ENCODE measurements at regions not wholly inside any gene's neighbourhood (a gene's known extent, or its start where the extent isn't known, plus 50 kb on each side); places are given as distances from the start of the nearest gene placed in this dataset.

DNA sequence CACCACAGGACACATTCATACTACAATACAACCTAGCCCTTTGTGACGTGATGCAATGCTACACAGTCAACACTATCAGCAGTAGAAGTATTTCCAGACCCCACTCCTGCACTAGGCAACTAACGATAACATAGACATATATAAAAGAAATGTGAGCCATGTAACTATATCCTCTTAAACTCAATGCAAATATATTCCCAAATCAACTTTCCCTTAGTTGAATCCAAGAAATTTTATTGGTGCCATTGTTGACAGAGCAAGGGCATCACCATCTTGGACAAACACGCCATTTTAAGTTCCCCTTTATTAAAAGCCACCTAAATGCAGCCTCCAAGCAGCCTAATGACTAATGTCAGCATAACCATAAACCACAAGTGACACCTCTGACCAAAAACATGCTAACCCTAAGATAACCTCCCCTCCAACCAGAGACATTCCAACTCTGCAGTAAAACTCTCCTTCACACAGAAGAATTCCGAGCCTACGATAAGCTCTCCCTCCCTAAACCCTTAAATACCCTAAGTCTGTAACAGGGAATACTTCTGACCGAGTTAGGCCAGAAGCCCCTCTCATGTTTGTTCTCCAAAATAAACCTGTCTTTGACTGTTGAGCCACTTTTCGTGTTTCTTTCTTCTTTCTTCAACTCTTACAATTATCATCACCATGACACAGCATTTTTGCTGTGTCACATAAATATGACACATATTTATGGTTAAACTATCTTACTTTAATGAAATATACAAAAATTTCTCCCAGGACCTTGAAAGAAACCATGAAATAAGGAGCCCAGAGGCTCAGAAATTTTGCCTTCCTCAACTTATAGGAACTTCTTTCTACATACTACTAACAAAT is 1497.8 kb downstream of the EFNA5 start:
- no peaks in the 10 kb centered on the region for H3K9me3 ChIP-seq (ENCODE audit: control insufficient read depth, low read length)
- no peaks in the 10 kb centered on the region for H3K4me1 ChIP-seq (ENCODE audit: control insufficient read depth, insufficient read depth, low read length)
- H3K27ac ChIP-seq (ENCODE audit: low read length), result no peak overlapping the region
- DNase-seq (no peak), ATAC-seq (no peak)
- 76% methylated on average over 7 of the region's 7 CpGs for WGBS
- intact Hi-C loops (cut with DNase I), result no loop called here
- H3K27me3 ChIP-seq (ENCODE audit: control insufficient read depth, insufficient read depth), result no peaks in the 10 kb centered on the region
- H3K4me3 ChIP-seq (ENCODE audit: low read length), result no peak overlapping the region

GRCh38 chr5:106171708-106172107 is 1499.0 kb downstream of the EFNA5 start:
- Histone ChIP-seq H3K27me3 (ENCODE audit: control insufficient read depth, insufficient read depth) (no peaks in the 10 kb centered on the region), H3K4me3 (ENCODE audit: low read length) (no peak overlapping the region), H3K27ac (ENCODE audit: low read length) (no peak overlapping the region), H3K9me3 (ENCODE audit: control insufficient read depth, low read length) (no peaks in the 10 kb centered on the region), H3K4me1 (ENCODE audit: control insufficient read depth, insufficient read depth, low read length) (no peaks in the 10 kb centered on the region)
- 93% methylated on average over 2 of the region's 2 CpGs for WGBS
- ATAC-seq (no peak), DNase-seq (no peak)
- intact Hi-C loops (cut with DNase I), result no loop called here

DNA sequence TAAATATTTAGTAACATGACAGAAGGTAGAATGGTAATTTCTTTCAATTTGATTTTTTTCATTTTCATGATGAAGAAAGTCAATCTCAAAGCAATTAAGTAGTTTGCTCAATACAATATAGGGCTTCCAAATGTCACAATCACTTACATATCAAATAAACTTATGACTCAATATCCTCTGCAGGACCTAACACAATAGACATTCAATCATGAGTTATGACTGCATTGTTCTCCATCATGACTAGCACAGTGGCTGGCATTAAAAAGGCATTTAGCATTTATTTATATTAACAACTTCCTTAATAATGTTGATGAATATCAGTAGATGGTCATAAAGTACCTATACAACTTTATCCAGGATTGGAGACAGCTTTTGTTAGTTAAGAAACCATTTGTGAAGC is 1499.6 kb downstream of the EFNA5 start:
- no peaks in the 10 kb centered on the region for H3K27me3 ChIP-seq (ENCODE audit: control insufficient read depth, insufficient read depth)

GRCh38 chr5:106167766-106168165 is 1503.0 kb downstream of the EFNA5 start:
- DNase-seq, result no peak
- Histone ChIP-seq H3K9me3 (ENCODE audit: control insufficient read depth, low read length) (no peaks in the 10 kb centered on the region), H3K27me3 (ENCODE audit: control insufficient read depth, insufficient read depth) (no peaks in the 10 kb centered on the region), H3K4me3 (ENCODE audit: low read length) (no peak overlapping the region), H3K4me1 (ENCODE audit: control insufficient read depth, insufficient read depth, low read length) (no peaks in the 10 kb centered on the region), H3K27ac (ENCODE audit: low read length) (no peak overlapping the region)
- WGBS, result 91% methylated on average over 1 of the region's 1 CpG
- no peak for ATAC-seq
- intact Hi-C loops (cut with DNase I), result no loop called here

More for the DNA sequence above, 1499.6 kb downstream of the EFNA5 start:
- ATAC-seq, result no peak
- Histone ChIP-seq H3K27ac (ENCODE audit: low read length) (no peak overlapping the region), H3K9me3 (ENCODE audit: control insufficient read depth, low read length) (no peaks in the 10 kb centered on the region), H3K4me3 (ENCODE audit: low read length) (no peak overlapping the region), H3K4me1 (ENCODE audit: control insufficient read depth, insufficient read depth, low read length) (no peaks in the 10 kb centered on the region)
- no peak for DNase-seq
- intact Hi-C loops (cut with DNase I), result no loop called here

DNA sequence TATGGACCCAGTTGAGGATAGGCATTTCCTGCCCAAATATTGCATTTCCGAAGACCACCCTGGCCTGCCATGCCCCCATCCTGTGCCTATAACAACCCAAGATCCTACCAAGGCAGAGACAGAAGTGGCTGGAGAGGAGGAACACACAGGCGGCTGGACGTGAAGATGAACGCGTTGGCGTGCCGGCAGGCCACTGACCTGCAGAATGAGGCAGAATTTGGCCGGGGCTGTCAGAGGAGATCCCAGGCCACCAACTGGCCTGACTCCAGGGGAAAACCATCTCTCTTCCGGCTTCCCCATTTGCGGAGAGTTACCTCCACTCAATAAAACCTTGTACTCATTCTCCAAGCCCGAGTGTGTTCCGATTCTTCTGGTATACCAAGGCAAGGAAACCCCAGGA is 1507.5 kb downstream of the EFNA5 start:
- WGBS, result 93% methylated on average over 12 of the region's 12 CpGs
- ATAC-seq, result no peak

DNA sequence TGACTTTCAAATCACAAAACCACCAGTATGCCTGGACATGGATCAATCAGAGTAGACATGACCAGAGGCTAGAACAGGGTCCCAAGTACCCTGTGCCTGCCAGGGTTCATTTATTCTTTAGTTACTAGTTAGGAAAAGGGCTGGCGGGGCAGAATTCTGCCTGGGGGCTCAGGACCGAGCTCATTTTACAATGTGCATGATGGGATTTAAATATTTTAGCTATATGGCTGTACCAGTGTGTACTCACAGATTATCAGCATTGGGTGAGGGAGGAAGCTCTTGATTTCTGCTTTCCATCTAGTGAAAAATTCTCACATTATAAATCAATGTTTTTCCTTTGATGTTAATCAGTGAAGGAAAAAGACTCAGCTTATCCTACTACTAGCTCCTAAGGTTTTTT is 1511.1 kb downstream of the EFNA5 start:
- H3K9me3 ChIP-seq (ENCODE audit: control insufficient read depth, low read length), result no peaks in the 10 kb centered on the region
- WGBS, result 66% methylated on average over 2 of the region's 2 CpGs
- no peaks in the 10 kb centered on the region for H3K27me3 ChIP-seq (ENCODE audit: control insufficient read depth, insufficient read depth)
- DNase-seq (no peak), ATAC-seq (no peak)
- intact Hi-C loops (cut with DNase I), result no loop called here
- no peak overlapping the region for H3K4me3 ChIP-seq (ENCODE audit: low read length)
- no peak overlapping the region for H3K27ac ChIP-seq (ENCODE audit: low read length)
- H3K4me1 ChIP-seq (ENCODE audit: control insufficient read depth, insufficient read depth, low read length), result no peaks in the 10 kb centered on the region

More for the DNA sequence above, 1507.5 kb downstream of the EFNA5 start:
- Histone ChIP-seq H3K4me3 (ENCODE audit: low read length) (no peak overlapping the region), H3K27me3 (ENCODE audit: control insufficient read depth, insufficient read depth) (no peaks in the 10 kb centered on the region), H3K27ac (ENCODE audit: low read length) (no peak overlapping the region), H3K9me3 (ENCODE audit: control insufficient read depth, low read length) (no peaks in the 10 kb centered on the region), H3K4me1 (ENCODE audit: control insufficient read depth, insufficient read depth, low read length) (no peaks in the 10 kb centered on the region)
- intact Hi-C loops (cut with DNase I), result no loop called here
- DNase-seq, result no peak

DNA sequence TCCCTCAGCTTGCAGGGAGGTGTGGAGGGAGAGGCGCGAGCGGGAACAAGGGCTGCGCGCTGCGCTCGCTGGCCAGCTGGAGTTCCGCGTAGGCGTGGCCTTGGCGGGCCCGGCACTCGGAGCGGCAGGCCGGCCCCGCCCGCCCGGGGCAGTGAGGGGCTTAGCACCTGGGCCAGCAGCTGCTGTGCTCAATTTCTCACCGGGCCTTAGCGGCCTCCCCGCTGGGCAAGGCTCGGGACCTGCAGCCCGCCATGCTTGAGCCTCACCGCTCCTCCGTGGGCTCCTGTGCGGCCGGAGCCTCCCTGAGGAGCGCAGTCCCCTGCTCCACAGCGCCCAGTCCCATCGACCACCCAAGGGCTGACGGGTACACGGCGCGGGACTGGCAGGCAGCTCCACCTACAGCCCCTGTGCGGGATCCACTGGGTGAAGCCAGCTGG is 1516.4 kb downstream of the EFNA5 start:
- ATAC-seq (no peak), DNase-seq (peak in 2 of 3 donors; percentile 26 to 29)
- Histone ChIP-seq H3K4me1 (ENCODE audit: control insufficient read depth, insufficient read depth, low read length) (no peaks in the 10 kb centered on the region), H3K27me3 (ENCODE audit: control insufficient read depth, insufficient read depth) (no peaks in the 10 kb centered on the region), H3K9me3 (ENCODE audit: control insufficient read depth, low read length) (no peaks in the 10 kb centered on the region), H3K4me3 (ENCODE audit: low read length) (no peak overlapping the region), H3K27ac (ENCODE audit: low read length) (no peak overlapping the region)
- WGBS, result 97% methylated on average over 35 of the region's 35 CpGs
- intact Hi-C loops (cut with DNase I), result no loop called here

GRCh38 chr5:106152569-106152968 is 1518.2 kb downstream of the EFNA5 start:
- DNase-seq, result no peak
- Histone ChIP-seq H3K4me1 (ENCODE audit: control insufficient read depth, insufficient read depth, low read length) (no peaks in the 10 kb centered on the region), H3K9me3 (ENCODE audit: control insufficient read depth, low read length) (no peaks in the 10 kb centered on the region), H3K27me3 (ENCODE audit: control insufficient read depth, insufficient read depth) (no peaks in the 10 kb centered on the region), H3K27ac (ENCODE audit: low read length) (no peak overlapping the region), H3K4me3 (ENCODE audit: low read length) (no peak overlapping the region)
- intact Hi-C loops (cut with DNase I), result no loop called here
- WGBS, result 97% methylated on average over 1 of the region's 1 CpG
- no peak for ATAC-seq

GRCh38 chr5:106142116-106142515 is 1528.6 kb downstream of the EFNA5 start:
- no peak for ATAC-seq
- Histone ChIP-seq H3K9me3 (ENCODE audit: control insufficient read depth, low read length) (no peaks in the 10 kb centered on the region), H3K27ac (ENCODE audit: low read length) (no peak overlapping the region), H3K27me3 (ENCODE audit: control insufficient read depth, insufficient read depth) (no peaks in the 10 kb centered on the region), H3K4me3 (ENCODE audit: low read length) (no peak overlapping the region), H3K4me1 (ENCODE audit: control insufficient read depth, insufficient read depth, low read length) (no peaks in the 10 kb centered on the region)
- intact Hi-C loops (cut with DNase I), result no loop called here
- no peak for DNase-seq

GRCh38 chr5:106140101-106140500 is 1530.6 kb downstream of the EFNA5 start:
- no peaks in the 10 kb centered on the region for H3K9me3 ChIP-seq (ENCODE audit: control insufficient read depth, low read length)
- no peak overlapping the region for H3K4me3 ChIP-seq (ENCODE audit: low read length)
- H3K4me1 ChIP-seq (ENCODE audit: control insufficient read depth, insufficient read depth, low read length), result no peaks in the 10 kb centered on the region
- intact Hi-C loops (cut with DNase I), result no loop called here
- WGBS, result 59% methylated on average over 2 of the region's 2 CpGs
- DNase-seq (no peak), ATAC-seq (no peak)
- no peak overlapping the region for H3K27ac ChIP-seq (ENCODE audit: low read length)
- no peaks in the 10 kb centered on the region for H3K27me3 ChIP-seq (ENCODE audit: control insufficient read depth, insufficient read depth)

- Histone ChIP-seq H3K4me3 (ENCODE audit: low read length) (no peak overlapping the region), H3K4me1 (ENCODE audit: control insufficient read depth, insufficient read depth, low read length) (no peaks in the 10 kb centered on the region), H3K27me3 (ENCODE audit: control insufficient read depth, insufficient read depth) (no peaks in the 10 kb centered on the region), H3K27ac (ENCODE audit: low read length) (no peak overlapping the region), H3K9me3 (ENCODE audit: control insufficient read depth, low read length) (no peaks in the 10 kb centered on the region)
- DNase-seq, result no peak
- no peak for ATAC-seq
- WGBS, result 40% methylated on average over 2 of the region's 2 CpGs
- intact Hi-C loops (cut with DNase I), result no loop called here
Observed at GRCh38 chr5:106136061-106136460, 1534.7 kb downstream of the EFNA5 start.

GRCh38 chr5:106135473-106135872 is 1535.3 kb downstream of the EFNA5 start:
- Histone ChIP-seq H3K27me3 (ENCODE audit: control insufficient read depth, insufficient read depth) (no peaks in the 10 kb centered on the region), H3K4me1 (ENCODE audit: control insufficient read depth, insufficient read depth, low read length) (no peaks in the 10 kb centered on the region), H3K9me3 (ENCODE audit: control insufficient read depth, low read length) (no peaks in the 10 kb centered on the region), H3K27ac (ENCODE audit: low read length) (no peak overlapping the region), H3K4me3 (ENCODE audit: low read length) (no peak overlapping the region)
- WGBS, result 78% methylated on average over 1 of the region's 1 CpG
- no peak for DNase-seq
- intact Hi-C loops (cut with DNase I), result no loop called here
- ATAC-seq, result no peak

Data from right cardiac atrium (tissue), 5 donors.